ENCODE measurements at regions not wholly inside any gene's neighbourhood (a gene's known extent, or its start where the extent isn't known, plus 50 kb on each side); places are given as distances from the start of the nearest gene placed in this dataset.

- no peaks in the 10 kb centered on the region for H3K36me3 ChIP-seq
- TF ChIP-seq POLR2AphosphoS5 (IDR thresholded peaks at IDR 0.05) (no peak), CTCF (IDR thresholded peaks at IDR 0.05) (no peak), POLR2A (IDR thresholded peaks at IDR 0.05) (no peak), EP300 (IDR thresholded peaks at IDR 0.05) (no peak)
- no peaks in the 10 kb centered on the region for H3K9me3 ChIP-seq
- WGBS, 2 donors: 54 to 69% methylated on average over 3 of the region's 3 CpGs
- no peak for ATAC-seq (ENCODE audit: low FRiP score in 2 of 2)
- H3K4me3 ChIP-seq: no peak overlapping the region
- no peaks in the 10 kb centered on the region for H3K27me3 ChIP-seq
- H3K4me1 ChIP-seq: no peaks in the 10 kb centered on the region
- DNase-seq: no peak
- H3K27ac ChIP-seq: no peak overlapping the region
Measured at GRCh38 chr2:153393518-153393917, 85.0 kb downstream of the RPRM start.

GRCh38 chr2:153391131-153391530, 87.4 kb downstream of the RPRM start:
- WGBS, 2 donors: 66% methylated on average over 5 of the region's 5 CpGs
- Histone ChIP-seq H3K36me3 (no peaks in the 10 kb centered on the region), H3K27ac (no peak overlapping the region), H3K27me3 (no peaks in the 10 kb centered on the region), H3K4me1 (no peaks in the 10 kb centered on the region), H3K4me3 (no peak overlapping the region), H3K9me3 (no peaks in the 10 kb centered on the region)
- DNase-seq: no peak
- TF ChIP-seq CTCF (IDR thresholded peaks at IDR 0.05) (no peak), POLR2A (IDR thresholded peaks at IDR 0.05) (no peak), POLR2AphosphoS5 (IDR thresholded peaks at IDR 0.05) (no peak), EP300 (IDR thresholded peaks at IDR 0.05) (no peak)
- no peak for ATAC-seq (ENCODE audit: low FRiP score in 2 of 2)

GRCh38 chr2:153388246-153388645, 90.3 kb downstream of the RPRM start:
- Histone ChIP-seq H3K36me3 (no peaks in the 10 kb centered on the region), H3K27ac (no peak overlapping the region), H3K4me1 (no peaks in the 10 kb centered on the region), H3K27me3 (no peaks in the 10 kb centered on the region), H3K4me3 (no peak overlapping the region), H3K9me3 (no peaks in the 10 kb centered on the region)
- 35 to 43% methylated on average over 1 of the region's 1 CpG for WGBS, 2 donors
- DNase-seq (no peak), ATAC-seq (ENCODE audit: low FRiP score in 2 of 2) (no peak)
- TF ChIP-seq CTCF (IDR thresholded peaks at IDR 0.05) (no peak), EP300 (IDR thresholded peaks at IDR 0.05) (no peak), POLR2A (IDR thresholded peaks at IDR 0.05) (no peak)

- no peaks in the 10 kb centered on the region for H3K4me1 ChIP-seq
- 83 to 88% methylated on average over 4 of the region's 4 CpGs for WGBS, 2 donors
- no peaks in the 10 kb centered on the region for H3K27me3 ChIP-seq
- TF ChIP-seq EP300 (IDR thresholded peaks at IDR 0.05) (no peak), POLR2AphosphoS5 (IDR thresholded peaks at IDR 0.05) (no peak)
- H3K9me3 ChIP-seq: no peaks in the 10 kb centered on the region
- no peak for ATAC-seq (ENCODE audit: low FRiP score in 2 of 2)
- DNase-seq: no peak
- H3K4me3 ChIP-seq: no peak overlapping the region
- H3K36me3 ChIP-seq: no peaks in the 10 kb centered on the region
- H3K27ac ChIP-seq: no peak overlapping the region
Measured at GRCh38 chr2:153387203-153387602, 91.4 kb downstream of the RPRM start.

GRCh38 chr2:153386481-153386897, 92.1 kb downstream of the RPRM start:
- H3K27me3 ChIP-seq: no peaks in the 10 kb centered on the region

More at GRCh38 chr2:153386481-153386897, 92.1 kb downstream of the RPRM start:
- no peak for TF ChIP-seq POLR2AphosphoS5 (IDR thresholded peaks at IDR 0.05)
- no peak for TF ChIP-seq POLR2A (IDR thresholded peaks at IDR 0.05)
- no peak for TF ChIP-seq CTCF (IDR thresholded peaks at IDR 0.05)
- TF ChIP-seq EP300 (IDR thresholded peaks at IDR 0.05): no peak
- DNase-seq: no peak
- Histone ChIP-seq H3K4me3 (no peak overlapping the region), H3K27ac (no peak overlapping the region), H3K36me3 (no peaks in the 10 kb centered on the region), H3K9me3 (no peaks in the 10 kb centered on the region), H3K4me1 (no peaks in the 10 kb centered on the region)
- 78 to 87% methylated on average over 2 of the region's 2 CpGs for WGBS, 2 donors
- ATAC-seq (ENCODE audit: low FRiP score in 2 of 2): no peak
